Omental fat pad (tissue), 3 donors: ENCODE measurements at regions not wholly inside any gene's neighbourhood (a gene's known extent, or its start where the extent isn't known, plus 50 kb on each side); places are given as distances from the start of the nearest gene placed in this dataset.

Experiments used
- ATAC-seq: fragments of 150-250 bp; one replicate; pipeline ENCODE4 v1.9.1; 2016; ENCODE audit warnings: mild to moderate bottlenecking, moderate library complexity; ENCODE audit not compliant: low FRiP score
- DNase-seq: peaks from one replicate; pipeline ENCODE4 v3.0.0-alpha.2; 2019; ENCODE audit warnings: low spot score
- CTCF ChIP-seq, 3 donors: fragments of 450-650 bp; IDR thresholded peaks; one replicate each; pipeline ENCODE4 v1.5.1; 2016 to 2017; ENCODE audit warnings: antibody characterized with exemption in 3 of 3, mild to moderate bottlenecking in 3 of 3, moderate library complexity in 2 of 3

DNA sequence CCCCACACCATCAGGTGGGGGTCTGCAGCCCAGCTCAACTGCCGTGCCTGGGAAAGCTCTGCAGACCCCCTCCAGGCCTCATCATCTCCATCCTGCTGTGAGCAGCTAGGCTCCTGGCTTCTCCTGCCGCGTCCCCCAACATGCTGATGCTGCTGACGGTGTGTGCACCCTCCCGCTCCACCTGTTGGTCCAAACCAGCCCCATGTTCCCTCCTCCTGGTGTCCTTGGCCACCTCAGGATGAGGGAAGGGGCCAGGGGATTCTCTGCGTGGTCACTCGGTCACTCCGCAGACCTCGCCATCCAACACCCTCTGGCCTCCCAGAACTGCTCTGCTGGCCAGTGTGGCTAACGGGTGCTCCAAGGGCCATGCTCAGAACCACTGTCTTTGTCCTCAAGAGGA, 368.6 kb downstream of the FOXL1 start:
- ATAC-seq (no peak), DNase-seq (no peak)
- TF ChIP-seq CTCF (IDR thresholded peaks at IDR 0.05) = no peak

DNA sequence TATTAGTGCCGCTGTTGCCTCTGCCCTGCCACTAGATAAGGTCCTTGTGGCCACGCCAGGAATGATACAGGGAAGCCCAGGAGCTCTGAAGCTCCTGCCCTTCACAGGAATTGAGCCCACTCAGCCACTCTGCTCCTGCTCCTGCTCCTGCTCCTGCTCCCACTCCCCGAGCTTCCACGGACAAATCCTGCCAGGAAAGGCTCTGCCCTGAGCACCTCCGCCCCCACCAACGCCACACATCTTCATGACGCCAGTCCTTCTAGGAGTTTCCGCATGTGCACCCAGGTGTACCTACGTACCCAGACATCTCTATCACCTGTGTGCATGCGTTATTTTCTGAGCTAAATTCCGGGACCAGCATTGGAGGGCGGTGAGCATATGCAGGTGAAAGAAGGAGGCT, 369.1 kb downstream of the C16orf95 start:
- DNase-seq (no peak), ATAC-seq (no peak)
- TF ChIP-seq CTCF (IDR thresholded peaks at IDR 0.05) = no peak

GRCh38 chr16:86949116-86949515, 368.1 kb downstream of the C16orf95 start:
- DNase-seq (no peak), ATAC-seq (no peak)
- TF ChIP-seq CTCF (IDR thresholded peaks at IDR 0.05) = no peak

GRCh38 chr16:86949630-86950029, 367.6 kb downstream of the C16orf95 start:
- DNase-seq = no peak
- TF ChIP-seq CTCF (IDR thresholded peaks at IDR 0.05) = no peak
- no peak for ATAC-seq

- TF ChIP-seq CTCF (IDR thresholded peaks at IDR 0.05) = no peak
- DNase-seq = no peak
- ATAC-seq = no peak
Observed at GRCh38 chr16:86951041-86951822, 366.0 kb downstream of the C16orf95 start.

DNA sequence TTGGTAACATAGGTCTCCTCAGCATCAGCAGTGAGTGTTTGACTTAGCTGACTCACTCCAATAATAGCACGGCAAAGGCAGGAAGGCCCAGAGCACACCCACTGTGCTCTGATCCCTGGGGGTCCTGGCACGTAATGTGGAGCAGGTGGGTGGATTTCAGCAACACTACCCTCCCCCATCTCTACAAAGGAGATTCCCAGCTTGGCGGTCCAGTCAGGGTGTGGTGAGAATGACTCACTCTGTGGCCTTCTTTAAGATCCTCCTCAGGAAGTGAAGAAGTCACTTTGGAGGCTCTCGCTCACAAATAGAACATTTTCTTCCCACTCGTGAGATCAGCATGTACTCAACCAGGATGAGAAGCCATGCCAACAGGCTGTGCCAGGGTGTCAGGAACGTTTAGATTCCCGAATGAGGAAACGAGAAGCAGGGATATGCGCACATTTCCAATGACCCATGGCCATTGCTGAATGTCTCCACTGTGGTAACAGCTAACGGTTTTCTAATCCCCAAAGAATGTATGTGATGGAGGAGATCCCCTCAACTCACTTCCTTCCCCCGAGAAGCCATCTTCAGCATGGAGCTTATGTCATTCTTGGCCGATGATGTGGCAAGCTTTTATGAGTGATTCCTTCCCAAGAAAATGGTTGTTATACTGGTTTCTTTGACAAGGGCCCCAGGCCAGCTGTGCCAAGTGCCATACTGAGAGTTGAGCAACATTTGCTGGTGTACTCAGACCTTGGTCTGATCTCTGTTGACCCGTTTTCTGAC, 365.2 kb downstream of the C16orf95 start:
- DNase-seq (no peak), ATAC-seq (no peak)
- no peak for TF ChIP-seq CTCF (IDR thresholded peaks at IDR 0.05)

- ATAC-seq (no peak), DNase-seq (no peak)
- no peak for TF ChIP-seq CTCF (IDR thresholded peaks at IDR 0.05)
Observed at GRCh38 chr16:86952769-86953168, 364.4 kb downstream of the C16orf95 start.
